C1 segment of cervical spinal cord (tissue), 14 donors: ENCODE measurements at regions not wholly inside any gene's neighbourhood (a gene's known extent, or its start where the extent isn't known, plus 50 kb on each side); places are given as distances from the start of the nearest gene placed in this dataset.

Experiments
- DNase-seq, 14 donors: peaks; one replicate each; lab custom pipeline; 2025; lab: John Stamatoyannopoulos, UW

DNA sequence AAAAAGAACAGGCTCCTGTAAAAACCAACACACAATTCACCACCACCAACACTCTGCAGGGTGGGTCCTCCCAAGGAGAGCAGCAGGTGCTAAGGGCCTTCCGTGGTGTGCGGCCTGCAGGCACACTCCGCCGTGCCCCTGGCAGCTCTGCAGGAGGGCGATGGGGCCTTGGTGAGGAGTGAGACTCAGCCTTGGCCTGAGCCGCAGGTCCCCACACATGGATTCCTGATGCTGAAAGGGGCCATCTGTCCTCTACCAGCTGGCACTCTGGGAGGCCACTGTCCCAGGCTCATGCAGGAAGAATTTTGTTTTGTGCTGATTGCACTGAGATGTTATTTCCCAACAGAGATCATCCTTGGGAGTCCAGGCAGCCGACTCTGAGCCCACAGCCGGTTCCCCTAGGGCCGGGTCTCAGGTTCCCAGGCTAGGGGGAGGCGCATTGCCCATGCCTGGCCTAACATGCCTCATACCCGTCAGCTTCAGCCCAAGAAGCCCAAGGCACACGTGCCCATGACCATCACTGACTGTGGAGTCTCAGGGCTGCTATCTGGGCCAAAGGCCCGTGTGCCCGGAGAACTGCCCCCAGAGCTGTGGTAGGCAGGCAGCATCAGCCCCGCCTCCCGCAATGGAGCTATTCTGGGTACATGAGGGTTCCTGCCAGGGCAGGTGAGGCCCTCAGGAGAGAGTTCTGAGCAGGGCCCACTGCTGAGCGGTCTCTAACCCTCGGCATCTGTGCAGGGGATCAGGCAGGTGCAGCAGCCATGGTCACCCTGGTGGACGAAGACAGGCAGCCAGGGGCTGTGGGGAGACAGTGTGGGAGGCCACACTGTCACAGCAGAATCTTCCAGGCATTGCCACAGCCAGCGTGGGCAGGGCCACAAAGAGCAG, 97.9 kb upstream of the ZNF469 start:
- DNase-seq: no peak

DNA sequence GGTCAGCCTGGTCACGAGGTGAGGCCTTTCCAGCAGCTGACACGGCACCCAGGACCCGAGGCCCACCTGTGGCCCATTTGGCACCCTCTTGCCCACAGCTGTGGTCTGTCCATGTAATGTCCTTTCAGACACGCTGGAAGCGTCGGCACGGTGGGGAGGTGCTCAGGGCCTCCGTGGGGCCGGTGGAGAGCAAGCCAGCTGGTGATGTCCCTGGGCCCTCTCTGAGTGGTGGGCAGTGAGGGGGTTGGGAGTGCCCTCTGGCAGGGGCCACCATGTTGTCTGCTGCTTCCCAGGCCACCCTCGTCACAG, 97.3 kb upstream of the ZNF469 start:
- no peak for DNase-seq

DNA sequence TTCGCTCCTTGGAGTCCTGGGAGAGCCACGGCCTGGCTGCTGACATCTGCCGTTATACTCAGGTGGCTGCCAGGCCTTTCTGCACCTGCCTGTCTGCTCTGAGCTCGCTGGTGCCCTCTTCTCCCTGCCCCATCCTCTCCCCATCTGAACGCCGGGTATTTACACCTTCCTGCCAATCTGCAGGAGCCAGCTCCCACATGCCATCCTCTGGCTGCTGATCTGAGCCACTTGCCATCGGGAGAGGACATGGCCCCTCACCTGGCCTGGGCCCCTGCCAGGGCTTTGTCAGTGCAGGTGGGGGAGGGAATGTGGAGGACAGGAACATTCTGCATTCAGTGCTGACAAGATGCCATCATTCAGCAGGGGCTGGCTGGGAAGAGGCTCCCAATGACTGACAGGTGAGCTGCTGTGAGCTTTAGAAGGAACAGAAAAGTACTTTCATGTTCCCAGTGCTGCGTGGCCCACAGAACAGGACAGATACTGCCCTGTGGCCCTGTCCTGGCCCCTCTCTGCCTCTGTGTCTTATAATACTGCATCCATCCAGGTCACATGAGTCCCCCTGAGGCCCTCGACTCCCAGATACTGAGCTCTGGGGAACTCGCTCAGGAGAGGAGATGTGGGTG, 96.3 kb upstream of the ZNF469 start:
- no peak for DNase-seq

DNA sequence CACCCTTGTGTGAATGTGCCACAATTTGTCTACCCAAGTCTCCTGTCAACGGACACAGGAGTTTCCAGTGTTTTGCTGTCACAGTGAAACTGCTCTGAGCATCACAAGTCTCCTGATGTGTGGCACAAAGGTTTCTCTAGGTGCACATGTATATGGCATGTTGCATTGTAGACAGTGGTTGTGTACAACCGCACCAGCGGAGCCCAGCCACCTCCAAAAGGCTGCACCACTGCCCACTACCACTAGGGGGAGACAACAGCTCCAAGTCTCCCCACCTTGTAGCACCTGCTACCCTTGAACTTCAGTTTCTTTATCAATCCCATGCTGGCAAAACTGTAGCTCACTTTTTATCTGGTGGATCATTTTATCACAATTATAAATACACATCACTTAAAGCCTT, 95.5 kb upstream of the ZNF469 start:
- no peak for DNase-seq

DNA sequence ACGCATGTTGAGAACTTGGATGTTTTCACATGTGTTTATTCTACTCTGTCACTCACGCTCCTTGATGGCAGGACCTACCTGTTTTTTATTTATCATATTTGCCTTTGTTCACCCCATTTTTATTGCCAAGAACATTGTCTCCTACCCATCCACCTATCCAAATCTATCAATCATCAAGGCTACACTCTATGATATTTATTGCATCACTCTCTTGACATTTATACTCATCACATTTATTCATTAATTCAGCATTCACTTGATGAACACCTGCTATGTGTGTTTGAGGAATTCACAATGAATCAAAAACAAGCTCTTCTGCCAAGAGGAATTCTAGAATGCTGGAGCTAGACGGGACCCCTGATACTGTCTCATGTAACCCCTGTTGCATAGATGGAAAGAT, 94.5 kb upstream of the ZNF469 start:
- DNase-seq: no peak

DNA sequence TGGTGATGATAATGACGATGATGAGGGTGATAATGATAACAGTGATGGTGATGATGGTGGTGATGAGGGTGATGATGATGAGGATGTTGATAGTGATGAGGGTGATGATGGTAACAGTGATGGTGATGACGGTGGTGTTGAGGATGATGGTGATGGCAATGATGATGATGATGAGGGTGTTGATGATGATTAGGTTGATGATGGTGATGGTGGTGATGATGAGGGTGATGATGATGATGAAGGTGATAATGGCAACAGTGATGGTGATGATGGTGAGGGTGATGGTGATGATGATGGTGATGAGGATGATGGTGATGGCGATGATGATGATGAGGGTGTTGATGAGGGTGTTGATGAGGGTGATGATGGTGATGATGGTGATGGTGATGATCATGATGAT, 93.8 kb upstream of the ZNF469 start:
- no peak for DNase-seq

DNA sequence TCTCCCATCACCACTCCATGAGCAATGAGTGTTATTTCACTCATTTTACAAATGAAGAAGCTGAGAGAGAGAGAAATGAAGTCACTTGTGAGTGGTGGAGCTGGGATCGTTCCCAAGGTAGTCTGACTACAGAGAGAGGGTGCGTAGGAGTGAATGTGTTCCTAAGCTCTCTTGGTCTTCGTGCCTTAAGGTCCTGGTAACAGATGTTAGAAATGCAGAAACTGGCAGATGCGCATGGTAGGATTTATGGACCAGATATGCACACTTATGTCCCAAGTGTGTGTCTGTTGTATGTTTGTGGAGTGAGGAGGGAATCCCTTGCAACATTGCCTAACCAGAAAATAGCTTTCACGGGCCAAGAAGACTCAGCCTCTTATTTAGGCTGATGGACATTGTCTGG, 93.2 kb upstream of the ZNF469 start:
- DNase-seq: no peak

DNA sequence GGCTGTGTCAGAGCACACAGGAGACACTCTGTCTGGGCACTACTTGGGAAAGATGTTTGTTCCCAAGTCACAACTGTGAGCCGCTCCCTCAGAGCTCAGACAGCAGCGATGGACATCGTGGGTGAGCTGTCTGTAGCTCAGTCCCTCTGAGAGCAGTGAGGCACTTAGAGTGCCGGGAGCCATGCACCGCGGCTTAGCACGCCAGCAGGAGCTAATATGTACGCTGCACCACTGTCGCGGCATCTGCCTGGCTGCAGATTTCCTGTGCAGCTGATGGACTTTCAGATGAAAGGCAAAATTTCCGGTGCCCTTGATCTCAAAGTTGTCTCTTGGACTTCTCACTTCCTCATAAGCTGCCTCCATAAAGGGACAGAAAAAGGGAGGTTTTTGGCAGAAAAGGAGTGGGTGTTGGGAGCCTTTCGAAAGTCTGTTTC, 92.8 kb upstream of the ZNF469 start:
- DNase-seq: no peak

DNA sequence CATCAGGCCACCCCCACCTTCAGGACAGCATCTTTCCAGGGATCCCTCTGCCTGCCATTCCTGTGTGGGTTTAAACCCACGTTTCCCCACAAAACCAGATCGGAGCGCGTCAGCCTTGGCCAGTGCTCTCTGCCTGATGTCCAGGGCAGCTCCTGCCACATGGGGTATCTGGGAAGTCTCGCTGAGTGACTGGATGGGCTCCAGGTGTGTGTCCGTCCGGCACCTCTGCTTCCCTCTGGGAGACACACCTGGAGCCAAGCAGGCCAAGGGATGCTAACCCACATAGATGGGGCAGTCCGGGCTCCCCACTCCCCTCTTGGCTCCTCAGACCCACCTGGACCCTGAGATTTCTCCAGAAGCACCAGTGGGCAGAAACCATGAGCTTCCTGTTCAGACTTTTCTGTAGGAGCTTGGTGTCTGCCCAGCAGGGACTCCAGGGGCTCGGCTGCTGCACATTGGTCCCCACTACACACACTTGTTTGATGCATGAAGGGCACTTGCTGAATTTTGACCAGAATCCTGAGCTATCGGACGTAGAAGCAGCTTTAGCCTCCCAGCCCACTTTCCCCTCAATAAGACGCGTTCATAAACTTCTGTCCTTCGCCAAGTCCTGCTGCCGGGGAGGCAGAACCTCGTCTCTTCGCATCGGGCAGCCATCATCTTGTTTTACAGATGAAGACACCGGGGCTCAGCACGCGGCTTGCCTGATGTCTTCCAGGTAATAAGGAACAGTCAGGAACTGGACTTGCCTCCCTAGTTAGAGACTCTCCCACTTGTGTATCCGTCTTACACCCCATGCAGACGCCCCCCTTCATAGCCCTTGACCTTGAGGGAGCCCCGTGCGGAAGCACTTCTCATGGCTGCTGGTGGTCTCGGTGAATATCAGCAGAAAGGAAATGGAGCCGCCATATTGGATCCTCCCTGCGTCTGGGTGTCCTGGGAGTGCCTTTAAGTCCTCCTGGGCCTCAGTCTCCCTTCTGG, 91.6 kb upstream of the ZNF469 start:
- DNase-seq: no peak

DNA sequence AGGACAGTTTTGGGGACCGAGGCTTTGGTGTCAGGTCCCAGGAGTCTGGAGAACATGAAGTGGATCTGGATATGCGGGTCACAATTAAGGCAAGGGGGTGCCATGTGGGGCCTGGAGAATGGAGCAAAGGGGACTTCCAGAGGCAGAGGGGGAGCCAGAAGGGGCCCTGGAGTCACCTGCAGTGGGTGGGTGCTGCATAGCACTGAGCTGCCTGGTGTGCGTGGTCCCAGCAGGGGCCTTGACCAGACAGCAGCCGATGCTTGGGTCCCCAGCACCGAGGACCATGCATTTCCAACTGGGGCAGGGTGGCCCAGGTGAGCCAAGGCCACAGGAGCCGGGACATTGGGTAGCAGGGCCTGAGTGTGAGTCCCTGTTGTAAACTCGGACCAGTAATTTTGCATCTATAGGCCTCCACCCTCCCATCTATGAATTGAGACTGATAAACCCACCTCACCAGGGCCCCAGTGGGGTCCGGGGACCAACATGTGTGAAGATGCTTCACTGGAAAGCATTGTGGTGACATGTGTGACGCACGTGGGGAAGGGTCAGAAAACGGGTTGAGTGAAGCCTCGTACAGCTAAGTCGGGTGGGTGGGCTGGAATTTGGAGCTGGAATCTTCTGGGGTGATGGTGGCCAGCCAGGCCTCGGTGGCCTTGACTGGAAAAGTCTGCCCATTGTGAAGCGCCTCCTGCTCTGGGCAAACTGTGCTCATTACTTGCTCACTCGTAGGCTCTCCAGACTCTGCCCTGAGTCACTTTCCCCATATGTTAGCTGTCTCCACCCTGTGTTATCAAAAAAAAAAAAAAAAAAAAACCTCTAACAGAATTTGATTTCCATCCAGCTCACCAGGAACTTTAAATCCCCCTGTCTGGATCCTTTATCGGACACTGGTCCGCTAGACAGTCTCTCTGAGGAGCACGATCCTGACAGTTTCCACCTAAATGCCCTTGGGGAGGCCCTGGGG, 90.5 kb upstream of the ZNF469 start:
- no peak for DNase-seq

DNA sequence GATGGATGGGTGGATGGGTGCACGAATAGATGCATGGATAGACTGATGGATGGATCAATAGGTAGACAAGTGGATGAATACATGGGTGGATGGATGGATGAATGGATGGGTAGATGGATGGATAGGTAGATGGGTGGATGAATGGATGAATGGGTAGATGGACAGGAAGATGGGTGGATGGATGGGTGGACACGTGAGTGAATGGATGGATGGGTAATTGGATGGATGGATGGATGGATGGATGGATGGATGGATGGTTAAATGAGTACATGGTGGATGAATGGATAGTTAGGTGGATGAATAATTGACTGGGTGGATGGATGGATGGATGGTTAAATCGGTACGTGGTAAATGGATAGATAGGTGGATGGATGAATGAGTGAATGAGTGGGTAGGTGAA, 89.7 kb upstream of the ZNF469 start:
- no peak for DNase-seq

DNA sequence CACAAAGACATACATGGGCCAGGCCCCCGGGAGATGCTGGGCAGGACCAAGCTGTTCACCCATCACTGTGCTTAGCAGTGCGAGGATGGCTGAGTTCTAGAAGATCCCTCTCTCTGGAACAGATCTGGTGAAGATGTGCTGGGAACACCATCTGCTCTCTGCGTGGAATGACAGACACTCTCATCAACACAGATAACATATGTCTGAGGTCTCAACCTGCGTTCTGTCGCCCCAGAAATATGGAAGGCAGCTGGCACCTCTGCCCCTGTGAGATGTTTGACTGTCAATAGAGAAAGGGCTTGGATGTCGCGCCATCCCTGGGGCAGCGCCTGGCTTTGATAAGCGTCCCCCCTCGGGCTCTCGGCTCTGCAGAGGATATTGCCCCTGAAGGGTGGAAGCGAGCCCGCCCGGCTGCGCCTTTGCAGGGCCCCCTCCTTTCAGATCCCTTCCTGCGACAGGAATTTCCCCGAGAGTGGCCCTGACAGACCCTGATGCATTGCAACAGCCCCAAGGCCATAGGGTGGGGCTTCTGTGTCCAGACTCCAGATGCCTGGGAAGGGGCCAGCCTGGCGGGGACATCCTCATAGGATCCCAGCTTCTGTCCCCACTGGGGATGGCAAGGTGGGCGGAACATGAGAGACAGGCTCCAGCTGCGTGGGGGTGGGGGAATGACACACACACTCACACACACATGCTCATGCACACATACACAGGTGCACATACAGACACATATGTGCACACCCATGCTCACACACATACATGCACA, 86.9 kb upstream of the ZNF469 start:
- DNase-seq: no peak

DNA sequence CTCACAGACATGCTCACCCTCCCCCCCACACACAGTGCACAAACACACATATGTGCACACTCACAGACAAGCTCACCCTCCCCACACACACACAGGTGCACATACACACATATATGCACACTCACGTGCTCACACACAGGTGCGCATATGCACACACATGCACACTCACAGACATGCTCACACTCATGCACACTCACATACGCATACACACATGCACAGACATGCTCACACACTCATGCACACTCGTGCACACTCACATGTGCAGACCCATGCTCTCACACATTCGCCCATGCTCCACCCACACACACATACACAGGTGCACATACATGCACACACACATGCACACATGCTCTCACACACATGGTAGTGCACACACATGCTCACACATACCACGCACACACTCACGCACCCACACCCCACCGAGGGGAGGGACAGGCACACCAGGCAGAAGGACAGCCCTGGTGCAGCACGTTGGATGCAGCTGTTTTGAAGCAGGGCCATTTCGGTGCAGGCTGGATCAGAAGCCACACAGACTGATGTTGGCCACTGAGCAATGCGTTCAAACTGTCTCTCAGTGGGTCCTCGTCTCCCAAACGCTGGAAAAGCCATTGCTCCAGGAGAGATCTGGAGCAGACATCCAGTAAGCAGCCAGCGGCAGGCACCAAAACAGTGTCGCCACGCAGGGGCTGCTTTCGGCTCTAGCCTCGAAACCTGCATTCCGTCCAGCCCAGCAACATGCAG, 86.2 kb upstream of the ZNF469 start:
- DNase-seq: no peak

DNA sequence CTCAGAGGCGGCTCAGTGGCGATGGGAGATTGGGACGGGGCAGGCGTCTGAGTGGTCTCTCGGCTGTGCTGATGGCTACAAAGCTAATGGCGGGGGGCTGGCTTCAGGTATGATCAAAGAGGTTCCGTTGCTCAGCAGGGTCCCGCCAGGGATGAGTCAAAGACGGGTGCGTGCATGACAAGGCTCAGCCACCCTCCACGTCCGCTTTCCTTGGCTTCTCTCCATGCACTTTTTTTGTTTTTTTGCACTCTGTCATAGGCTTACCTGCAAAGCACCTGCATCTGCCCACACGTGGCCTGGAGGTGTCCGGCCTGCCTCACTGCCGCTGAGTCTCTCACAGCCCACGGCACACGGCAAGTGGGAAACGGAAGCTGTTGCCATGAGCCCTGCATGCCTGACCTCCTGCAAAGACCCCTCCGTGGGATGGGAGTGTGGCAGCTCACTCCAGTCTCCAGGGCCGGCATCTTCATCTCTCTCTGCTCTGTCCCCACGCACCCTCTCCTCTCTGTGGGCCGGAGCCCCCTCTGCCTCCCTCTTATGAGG, 85.5 kb upstream of the ZNF469 start:
- DNase-seq: no peak

DNA sequence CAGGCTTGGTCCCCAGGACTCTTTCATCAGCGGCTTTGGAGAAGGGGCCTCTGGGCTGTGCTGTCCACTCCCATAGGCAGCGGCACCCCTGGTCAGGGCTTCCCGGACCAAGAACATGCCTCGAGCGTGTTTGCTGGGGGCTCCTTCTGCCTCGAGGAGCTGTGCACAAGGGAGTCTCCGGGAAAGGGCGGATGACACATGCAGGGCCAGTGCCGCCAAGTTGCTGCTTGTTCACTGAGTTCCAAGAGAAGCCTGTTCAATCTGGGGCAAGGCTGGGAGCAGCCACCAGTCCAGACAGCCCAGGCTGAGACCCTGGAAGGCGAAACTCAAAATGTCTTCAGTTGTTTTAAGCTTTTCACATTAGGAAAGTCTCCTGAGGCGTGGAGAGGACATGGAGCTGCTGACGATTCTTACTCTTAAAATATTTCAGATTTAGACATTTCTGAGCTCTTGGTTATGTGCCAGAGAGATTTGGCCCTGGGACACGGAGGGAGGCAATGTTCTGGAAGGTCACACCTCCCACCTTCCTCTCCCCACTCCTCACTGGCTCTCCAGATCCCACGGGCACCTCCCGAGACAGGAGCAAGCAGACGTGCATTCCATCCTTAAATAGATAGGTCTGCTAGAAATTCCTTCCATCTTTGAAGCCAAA, 84.5 kb upstream of the ZNF469 start:
- no peak for DNase-seq

DNA sequence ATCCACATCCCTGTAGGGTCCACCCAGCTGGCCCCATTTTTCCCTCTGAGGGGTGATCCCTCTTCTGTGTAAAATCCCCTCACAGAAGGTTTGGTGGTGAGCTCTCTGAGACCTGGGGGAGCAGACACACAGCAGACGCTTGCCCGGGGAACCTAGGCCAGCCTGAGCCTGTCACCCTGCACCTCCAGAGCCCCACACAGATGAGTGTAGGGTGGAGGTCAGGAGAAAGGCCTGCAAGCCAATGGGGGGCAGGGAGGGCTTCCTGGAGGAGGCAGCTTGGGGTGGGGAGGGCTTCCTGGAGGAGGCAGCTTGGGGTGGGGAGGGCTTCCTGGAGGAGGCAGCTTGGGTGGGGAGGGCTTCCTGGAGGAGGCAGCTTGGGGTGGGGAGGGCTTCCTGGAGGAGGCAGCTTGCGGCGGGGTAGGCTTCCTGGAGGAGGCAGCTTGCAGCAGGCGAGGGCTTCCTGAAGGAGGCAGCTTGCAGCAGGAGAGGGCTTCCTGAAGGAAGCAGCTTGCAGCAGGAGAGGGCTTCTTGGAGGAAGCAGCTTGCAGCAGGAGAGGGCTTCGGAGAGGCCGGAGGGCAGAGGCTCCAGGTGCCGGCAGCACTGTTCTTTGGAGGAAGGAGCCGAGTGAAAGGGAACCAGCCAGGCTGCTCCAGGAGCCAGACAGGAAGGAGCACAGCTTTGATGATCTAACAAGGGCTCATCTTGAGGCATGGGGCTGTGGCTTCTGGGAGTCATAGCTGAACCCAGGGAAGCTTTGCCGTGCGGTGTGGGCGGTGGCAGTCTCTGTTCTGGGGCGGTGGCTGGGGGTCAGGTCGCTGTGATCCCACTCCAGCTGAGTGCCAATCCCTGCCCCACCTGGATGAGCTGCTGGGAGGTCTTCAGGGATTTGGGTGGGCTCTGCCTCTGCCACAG, 83.7 kb upstream of the ZNF469 start:
- no peak for DNase-seq

DNA sequence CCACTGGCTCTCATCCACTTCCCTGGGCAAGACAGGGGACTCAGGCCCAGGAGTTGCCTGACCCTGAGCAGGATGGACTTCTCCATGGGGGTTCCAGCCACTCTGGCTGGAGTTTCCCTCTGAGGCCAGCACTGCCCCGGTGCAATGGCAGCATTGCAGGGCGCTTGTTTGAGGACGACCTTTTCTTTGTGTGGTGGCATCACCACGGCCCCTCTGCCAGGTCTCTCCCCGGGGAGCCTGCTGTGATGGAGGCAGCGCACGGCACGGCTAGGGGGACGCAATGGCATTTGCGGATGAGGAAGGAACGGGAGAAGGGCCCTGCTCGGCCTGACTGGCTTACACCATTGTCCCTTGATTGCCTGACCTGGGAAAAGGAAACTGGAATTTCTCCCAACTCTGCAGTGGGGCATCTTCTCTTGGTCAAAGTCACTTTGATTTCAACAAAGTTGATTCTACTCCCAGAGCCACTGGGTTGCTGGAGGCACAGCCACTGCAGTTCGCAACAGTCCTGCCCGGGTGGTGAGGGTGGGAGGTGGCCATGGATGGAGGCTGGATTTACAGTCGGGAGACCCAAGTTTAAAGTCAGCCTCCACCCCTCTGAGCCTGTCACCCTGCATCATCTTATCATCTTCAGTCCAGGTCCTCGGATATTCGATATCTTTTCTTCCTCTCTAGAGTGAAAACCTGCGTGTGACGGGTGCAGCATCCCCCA, 82.9 kb upstream of the ZNF469 start:
- no peak for DNase-seq
